Prostate gland (tissue), 2 donors: ENCODE measurements at regions not wholly inside any gene's neighbourhood (a gene's known extent, or its start where the extent isn't known, plus 50 kb on each side); places are given as distances from the start of the nearest gene placed in this dataset.

Experiments
- DNase-seq: peaks from one replicate; pipeline ENCODE4 v3.0.0-alpha.2; 2019; ENCODE audit warnings: low spot score
- H3K27ac ChIP-seq, 2 donors: fragments of 200-600 bp; sonication (generic); 2 replicates each; pipeline ENCODE4 v1.5.1; 2017 to 2019
- H3K27me3 ChIP-seq: fragments of 200-600 bp; sonication (generic); replicated peaks from 2 replicates; pipeline ENCODE4 v1.5.1; 2019; ENCODE audit not compliant: insufficient read depth
- H3K36me3 ChIP-seq, 2 donors: fragments of 200-600 bp; sonication (generic); 1 replicate in 1 of 2; 2 replicates in 1 of 2; pipeline versions ENCODE4 v1.5.1 to v1.8.1; 2017 to 2019
- H3K4me1 ChIP-seq: fragments of 200-600 bp; sonication (generic); replicated peaks from 2 replicates; pipeline ENCODE4 v1.5.1; 2019
- H3K4me3 ChIP-seq, 2 donors: fragments of 200-600 bp; sonication (generic); 2 replicates each; pipeline ENCODE4 v1.5.1; 2017 to 2019
- H3K9me3 ChIP-seq: fragments of 200-600 bp; sonication (generic); 2 replicates; pipeline ENCODE4 v1.5.1; 2017
- CTCF ChIP-seq, 4 experiments: fragments of 200-600 bp in 2 of 4; fragments of 450-650 bp in 2 of 4; sonication (generic) in 2 of 4; IDR thresholded peaks; 1 replicate in 3 of 4; 2 replicates in 1 of 4; pipeline ENCODE4 v1.5.1; 2016 to 2019; ENCODE audit warnings: antibody characterized with exemption in 4 of 4, mild to moderate bottlenecking in 2 of 4, moderate library complexity in 2 of 4
- POLR2A ChIP-seq: fragments of 450-650 bp; IDR thresholded peaks from one replicate; pipeline ENCODE4 v1.6.1; 2016; ENCODE audit warnings: antibody characterized with exemption, mild to moderate bottlenecking
- POLR2AphosphoS5 ChIP-seq: sonication (generic); formaldehyde crosslinking; IDR thresholded peaks from one replicate; pipeline ENCODE4 v1.6.1; 2017; ENCODE audit warnings: antibody characterized with exemption
- WGBS: methylation state at CpG from one replicate; pipeline ENCODE4 v1.1.5; 2018; 5-methylcytosine and 5-hydroxymethylcytosine counted together
- intact Hi-C: fragments of 100-400 bp; cut with DNase I; formaldehyde crosslinking; loops from one replicate; pipeline ENCODE4 v1.14.2; 2022

GRCh38 chr9:108760841-108761240 is 94.9 kb downstream of the ACTL7B start:
- Histone ChIP-seq H3K27me3 (no peaks in the 10 kb centered on the region), H3K4me1 (no peaks in the 10 kb centered on the region), H3K27ac (no peak overlapping the region), H3K4me3 (no peak overlapping the region), H3K36me3 (no peaks in the 10 kb centered on the region), H3K9me3 (no peaks in the 10 kb centered on the region)
- TF ChIP-seq POLR2AphosphoS5: no peak
- TF ChIP-seq CTCF (IDR thresholded peaks at IDR 0.05): no peak
- no peak for TF ChIP-seq POLR2A
- intact Hi-C loops: loop anchor here (5.0 kb wide), 1 partner anchor 1274 kb away; the partner anchor contains the start of gene KLF4
- 76% methylated on average over 2 of the region's 2 CpGs for WGBS
- DNase-seq: no peak

GRCh38 chr9:108759835-108760234 is 96.0 kb downstream of the ACTL7B start:
- Histone ChIP-seq H3K9me3 (no peaks in the 10 kb centered on the region), H3K36me3 (no peaks in the 10 kb centered on the region), H3K4me1 (no peaks in the 10 kb centered on the region), H3K27me3 (no peaks in the 10 kb centered on the region), H3K4me3 (no peak overlapping the region), H3K27ac (no peak overlapping the region)
- WGBS: 76% methylated on average over 2 of the region's 2 CpGs
- intact Hi-C loops: loop anchor here (5.0 kb wide), 1 partner anchor 1273 kb away; the partner anchor contains the start of gene KLF4
- TF ChIP-seq POLR2A: no peak
- TF ChIP-seq POLR2AphosphoS5: no peak
- TF ChIP-seq CTCF (IDR thresholded peaks at IDR 0.05): no peak
- DNase-seq: no peak

- no peaks in the 10 kb centered on the region for H3K36me3 ChIP-seq
- WGBS: 58% methylated on average over 3 of the region's 3 CpGs
- no peak for DNase-seq
- no peaks in the 10 kb centered on the region for H3K9me3 ChIP-seq
- intact Hi-C loops: no loop called here
- no peak overlapping the region for H3K27ac ChIP-seq
- no peak for TF ChIP-seq CTCF (IDR thresholded peaks at IDR 0.05)
- no peak overlapping the region for H3K4me3 ChIP-seq
- no peaks in the 10 kb centered on the region for H3K27me3 ChIP-seq
- no peaks in the 10 kb centered on the region for H3K4me1 ChIP-seq
These were observed 96.4 kb downstream of the ACTL7B start for GRCh38 chr9:108759399-108759798.

- H3K36me3 ChIP-seq: no peaks in the 10 kb centered on the region
- intact Hi-C loops: no loop called here
- 45% methylated on average over 3 of the region's 3 CpGs for WGBS
- H3K4me1 ChIP-seq: no peaks in the 10 kb centered on the region
- no peak overlapping the region for H3K4me3 ChIP-seq
- no peaks in the 10 kb centered on the region for H3K9me3 ChIP-seq
- TF ChIP-seq CTCF (IDR thresholded peaks at IDR 0.05): no peak
- TF ChIP-seq POLR2AphosphoS5: no peak
- no peak for TF ChIP-seq POLR2A
- H3K27me3 ChIP-seq: no peaks in the 10 kb centered on the region
- no peak overlapping the region for H3K27ac ChIP-seq
- DNase-seq: no peak
These were observed 98.9 kb downstream of the ACTL7B start for GRCh38 chr9:108756746-108757490.

- intact Hi-C loops: no loop called here
- no peak overlapping the region for H3K4me3 ChIP-seq
- no peak overlapping the region for H3K27ac ChIP-seq
- TF ChIP-seq POLR2A (no peak), POLR2AphosphoS5 (no peak), CTCF (IDR thresholded peaks at IDR 0.05) (no peak)
- no peaks in the 10 kb centered on the region for H3K4me1 ChIP-seq
- H3K27me3 ChIP-seq: no peaks in the 10 kb centered on the region
- H3K36me3 ChIP-seq: no peaks in the 10 kb centered on the region
- no peak for DNase-seq
- H3K9me3 ChIP-seq: no peaks in the 10 kb centered on the region
- WGBS: 89% methylated on average over 3 of the region's 3 CpGs
These were observed 99.8 kb downstream of the ACTL7B start for GRCh38 chr9:108755979-108756378.
